PC-9 (cell line): ENCODE measurements at regions not wholly inside any gene's neighbourhood (a gene's known extent, or its start where the extent isn't known, plus 50 kb on each side); places are given as distances from the start of the nearest gene placed in this dataset.

Experiments used
- EZH2 ChIP-seq: fragments of 200-600 bp; sonication (generic); IDR thresholded peaks from 2 replicates; pipeline ENCODE4 v1.8.0; 2017; ENCODE audit warnings: antibody characterized with exemption, low read depth
- TF ChIP-seq, protein P1 (sequence below): fragments of 200-600 bp; sonication (generic); conservative IDR thresholded peaks from 2 replicates; pipeline ENCODE4 v1.6.1; 2017; ENCODE audit warnings: mixed run types, antibody characterized with exemption, mild to moderate bottlenecking, moderate library complexity

DNA sequence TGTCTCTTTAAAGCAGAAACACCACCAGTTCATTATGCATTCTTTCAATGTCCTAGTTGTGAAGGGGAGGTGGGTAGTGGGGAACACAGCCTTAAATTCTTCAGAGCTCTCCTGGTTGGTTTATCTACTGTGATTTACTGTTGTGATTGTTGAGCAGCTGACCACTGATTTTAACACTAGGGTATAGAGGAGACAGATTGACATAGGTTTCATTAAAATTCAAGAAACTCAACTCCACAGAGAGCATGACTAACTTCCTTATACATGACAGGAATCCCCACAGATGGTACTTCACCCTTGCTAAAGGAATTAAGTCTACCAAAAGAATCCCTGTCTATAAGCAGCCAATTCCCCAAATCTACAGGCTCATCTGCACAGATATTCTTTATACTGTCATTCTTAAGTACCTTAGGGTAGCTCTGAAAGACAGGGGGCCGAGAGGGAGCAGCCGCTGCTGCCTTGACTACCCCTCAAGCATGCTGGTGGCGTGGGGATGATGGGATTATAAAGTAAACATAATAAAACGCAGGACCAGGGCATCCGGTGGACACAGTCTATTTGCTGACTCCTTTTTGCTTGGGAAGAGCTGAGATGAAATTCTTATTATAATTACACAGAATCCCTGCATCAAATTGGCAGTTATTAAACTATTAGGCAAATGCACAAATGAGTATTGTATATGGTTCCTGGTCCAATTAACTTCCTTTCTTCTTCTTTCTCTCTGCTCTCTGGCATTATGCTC, 1377.6 kb upstream of the PIK3C3 start:
- TF ChIP-seq, protein P1, sequence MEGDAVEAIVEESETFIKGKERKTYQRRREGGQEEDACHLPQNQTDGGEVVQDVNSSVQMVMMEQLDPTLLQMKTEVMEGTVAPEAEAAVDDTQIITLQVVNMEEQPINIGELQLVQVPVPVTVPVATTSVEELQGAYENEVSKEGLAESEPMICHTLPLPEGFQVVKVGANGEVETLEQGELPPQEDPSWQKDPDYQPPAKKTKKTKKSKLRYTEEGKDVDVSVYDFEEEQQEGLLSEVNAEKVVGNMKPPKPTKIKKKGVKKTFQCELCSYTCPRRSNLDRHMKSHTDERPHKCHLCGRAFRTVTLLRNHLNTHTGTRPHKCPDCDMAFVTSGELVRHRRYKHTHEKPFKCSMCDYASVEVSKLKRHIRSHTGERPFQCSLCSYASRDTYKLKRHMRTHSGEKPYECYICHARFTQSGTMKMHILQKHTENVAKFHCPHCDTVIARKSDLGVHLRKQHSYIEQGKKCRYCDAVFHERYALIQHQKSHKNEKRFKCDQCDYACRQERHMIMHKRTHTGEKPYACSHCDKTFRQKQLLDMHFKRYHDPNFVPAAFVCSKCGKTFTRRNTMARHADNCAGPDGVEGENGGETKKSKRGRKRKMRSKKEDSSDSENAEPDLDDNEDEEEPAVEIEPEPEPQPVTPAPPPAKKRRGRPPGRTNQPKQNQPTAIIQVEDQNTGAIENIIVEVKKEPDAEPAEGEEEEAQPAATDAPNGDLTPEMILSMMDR = no peak
- no peak for TF ChIP-seq EZH2
